SIG-M5 treated with dmso at 0.1 percent for 504 hours (cell line): ENCODE measurements at regions not wholly inside any gene's neighbourhood (a gene's known extent, or its start where the extent isn't known, plus 50 kb on each side); places are given as distances from the start of the nearest gene placed in this dataset.

Experiments used
- DNase-seq: peaks from one replicate; lab custom pipeline; 2025; ENCODE audit not compliant: unreplicated experiment; lab: John Stamatoyannopoulos, UW

DNA sequence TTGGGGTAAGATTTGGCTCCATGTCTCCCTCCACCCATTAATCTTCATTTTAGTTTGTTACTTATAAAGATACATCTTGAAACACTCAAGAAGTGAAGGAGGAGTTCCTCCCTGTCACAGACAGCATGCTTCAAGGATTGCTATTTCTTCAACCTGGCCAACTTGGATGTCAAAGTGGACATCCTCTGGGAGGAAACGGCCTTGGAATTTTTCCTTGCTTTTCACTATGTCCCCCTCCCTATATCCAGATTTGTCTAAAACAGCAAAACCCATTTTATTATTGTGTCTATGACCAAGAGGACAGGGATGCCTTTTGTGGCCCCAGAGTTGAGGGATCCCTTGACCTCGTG, 242.9 kb downstream of the LPIN1 start:
- no peak for DNase-seq

DNA sequence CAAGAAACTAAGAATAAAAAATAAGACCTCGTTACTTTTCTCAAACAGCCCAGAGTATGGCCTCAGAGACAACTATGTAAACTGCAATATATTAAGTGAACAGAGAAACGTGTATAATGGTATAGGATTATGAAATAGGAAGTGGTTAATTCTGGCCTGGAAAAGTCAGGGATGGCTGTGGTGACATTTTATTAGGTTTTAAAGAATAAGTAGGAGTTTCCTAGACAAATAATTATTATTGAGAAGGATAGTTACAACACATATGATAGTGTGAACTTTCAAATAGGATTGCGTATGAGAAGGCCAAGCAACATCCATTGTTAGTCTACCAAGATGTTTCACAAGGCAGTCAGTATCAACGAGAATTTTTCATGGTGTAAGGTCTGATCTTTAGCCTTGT, 244.1 kb downstream of the LPIN1 start:
- DNase-seq, result no peak

DNA sequence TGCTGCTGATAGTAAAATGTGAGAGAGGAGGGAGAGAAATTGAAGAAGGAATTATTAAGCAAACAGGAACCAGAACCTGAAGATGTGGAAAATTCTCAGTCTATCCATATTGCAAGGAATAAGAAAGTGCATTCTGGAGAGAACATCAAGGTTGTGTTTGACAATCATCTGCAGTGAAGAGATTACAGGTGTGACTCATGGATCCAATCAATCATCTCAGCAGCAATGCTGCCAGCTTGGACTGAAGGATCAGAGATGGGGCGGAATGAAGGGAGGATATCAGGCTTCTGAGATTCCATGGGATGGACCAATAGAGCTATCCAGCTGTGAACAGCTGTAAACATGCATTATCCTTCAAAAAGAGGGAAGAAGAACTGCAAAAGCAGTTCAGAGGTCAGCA, 247.3 kb downstream of the LPIN1 start:
- DNase-seq, result no peak

DNA sequence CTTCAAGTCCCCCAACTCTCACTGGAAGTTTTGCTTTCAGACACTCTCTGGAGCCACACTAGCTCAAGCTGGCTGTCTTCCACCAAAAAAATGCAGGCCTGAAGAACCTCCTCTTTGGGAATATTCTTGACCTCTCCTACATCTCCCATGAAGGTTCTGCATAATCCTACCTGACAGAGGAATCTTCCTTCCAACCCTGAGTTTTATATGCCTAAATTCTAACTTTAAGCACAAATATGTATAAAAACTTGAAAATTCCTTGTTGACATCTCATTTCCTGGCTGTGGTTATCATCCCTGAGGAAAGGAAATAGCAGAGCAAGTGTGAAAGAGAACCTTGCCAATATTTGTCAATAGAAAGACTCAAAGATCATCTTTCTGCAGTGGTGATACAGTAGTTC, 249.0 kb downstream of the LPIN1 start:
- DNase-seq, result no peak

DNA sequence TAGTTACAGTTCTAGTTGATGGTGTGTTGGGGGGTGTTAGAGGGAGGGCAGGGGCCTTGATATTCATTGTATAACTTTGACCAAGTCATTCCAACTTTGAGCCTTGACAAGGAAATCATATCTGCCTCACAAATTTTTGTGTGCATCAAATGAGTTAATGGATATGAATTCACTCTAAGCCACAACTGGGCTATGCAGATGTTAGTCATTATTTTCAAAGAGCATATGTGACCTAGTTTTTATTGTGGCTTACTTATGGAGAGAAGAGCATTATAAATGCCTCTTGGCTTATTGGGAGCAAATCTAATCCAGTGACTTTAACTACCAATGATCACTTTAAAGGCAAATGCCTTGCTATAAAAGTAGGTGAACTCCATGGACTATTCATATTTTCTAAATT, 250.2 kb downstream of the LPIN1 start:
- no peak for DNase-seq

DNA sequence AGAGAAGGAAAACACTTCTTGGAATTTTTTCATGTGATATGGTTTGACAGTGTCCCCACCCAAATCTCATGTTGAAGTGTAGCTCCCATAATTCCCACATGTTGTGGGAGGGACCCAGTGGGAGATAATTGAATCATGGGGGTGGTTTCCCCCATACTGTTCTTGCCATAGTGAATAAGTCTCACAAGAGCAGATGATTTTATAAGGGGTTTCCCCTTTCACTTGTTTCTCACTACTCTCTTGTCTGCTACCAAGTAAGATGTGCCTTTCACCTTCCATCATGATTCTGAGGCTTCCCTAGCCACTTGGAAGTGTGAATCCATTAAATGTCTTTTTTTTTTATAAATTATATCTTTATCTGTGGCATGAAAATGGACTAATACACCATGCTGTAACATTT, 250.7 kb downstream of the LPIN1 start:
- DNase-seq, result no peak

DNA sequence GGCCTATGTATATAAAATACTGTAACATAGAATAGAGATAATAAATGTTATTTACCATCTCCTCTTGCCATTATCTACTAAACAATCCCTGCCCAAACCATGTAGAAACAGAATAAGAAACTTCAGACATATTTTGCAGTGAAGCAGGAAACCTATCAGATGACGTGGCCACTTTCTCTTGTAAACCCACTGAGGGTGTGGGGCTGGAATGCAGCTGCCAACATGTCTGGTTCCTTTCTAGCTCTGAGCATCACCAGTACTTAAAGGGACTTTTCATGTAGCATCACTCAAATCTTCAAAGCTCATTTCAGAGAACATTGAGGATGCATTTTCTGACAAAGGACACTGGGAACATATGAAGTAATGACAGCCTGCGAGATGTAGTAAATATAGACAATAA, 251.8 kb downstream of the LPIN1 start:
- DNase-seq, result no peak

DNA sequence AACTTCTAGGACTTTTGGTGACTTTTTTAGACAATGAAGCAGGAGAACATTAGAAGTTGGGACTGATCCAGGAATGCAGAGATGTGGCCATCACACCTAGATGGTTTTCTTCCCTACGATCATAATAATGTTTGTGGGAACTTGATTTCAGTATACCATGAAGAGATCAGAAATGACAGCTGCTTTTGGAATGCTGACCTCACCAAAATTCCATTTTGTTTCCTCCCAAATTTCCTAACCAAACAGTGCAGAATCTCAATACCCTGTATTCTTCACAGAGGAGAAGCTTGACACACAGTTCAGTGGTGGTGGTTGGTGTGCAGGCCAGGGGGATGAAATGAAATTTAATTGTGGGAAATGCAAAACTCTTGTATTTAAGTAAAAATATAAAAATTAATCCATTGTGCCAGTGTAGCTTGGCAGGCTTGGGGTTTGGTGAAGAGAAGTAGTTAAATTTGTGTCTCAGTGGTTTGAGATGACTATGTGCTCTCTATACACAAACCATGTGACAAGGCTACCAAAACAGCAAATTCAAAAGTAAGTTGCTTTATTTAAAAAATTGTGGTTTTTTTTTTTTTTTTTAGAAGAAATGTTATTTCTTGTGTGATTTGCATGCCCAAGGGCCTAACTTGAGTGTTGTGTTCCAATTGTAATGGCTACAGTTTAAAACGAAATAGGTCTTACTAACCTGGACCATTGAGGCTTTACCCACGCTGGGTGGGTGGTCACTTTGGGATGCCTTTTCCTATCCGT, 252.4 kb downstream of the LPIN1 start:
- no peak for DNase-seq

DNA sequence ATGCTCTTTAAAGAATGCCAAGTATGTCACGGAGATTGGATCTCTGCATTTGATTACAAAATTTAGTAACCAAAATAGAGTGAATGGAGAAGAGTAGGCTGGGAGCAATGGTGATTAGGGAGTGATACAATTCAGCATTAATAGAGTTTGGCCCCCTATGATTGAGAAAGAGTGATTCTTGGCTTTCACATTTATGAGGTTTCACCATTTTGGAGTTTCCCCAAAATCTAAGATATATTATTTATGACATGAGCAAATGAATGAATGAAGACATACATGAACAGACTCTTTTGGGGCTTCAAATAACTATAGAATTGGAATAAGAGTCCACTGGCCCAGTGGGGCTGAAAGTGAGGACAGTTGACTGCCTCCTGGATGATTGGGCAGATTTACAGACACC, 255.2 kb downstream of the LPIN1 start:
- DNase-seq, result no peak

DNA sequence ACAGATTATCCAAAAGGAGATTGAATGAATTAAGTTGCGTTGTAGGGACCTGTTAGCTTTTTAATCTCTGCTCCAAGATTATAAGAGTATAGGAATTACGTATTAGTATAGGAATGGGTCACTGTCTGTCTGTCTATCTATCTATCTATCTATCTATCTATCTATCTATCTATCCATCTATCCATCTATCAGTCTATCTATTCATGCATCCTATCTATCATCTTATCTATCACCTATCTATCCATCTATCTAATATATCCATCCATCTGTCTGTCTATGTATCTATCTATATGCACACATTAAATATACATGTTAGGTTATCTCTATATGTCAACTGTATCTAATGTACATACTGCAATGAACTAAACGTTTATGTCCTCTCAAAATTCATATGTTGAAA, 255.8 kb downstream of the LPIN1 start:
- no peak for DNase-seq

DNA sequence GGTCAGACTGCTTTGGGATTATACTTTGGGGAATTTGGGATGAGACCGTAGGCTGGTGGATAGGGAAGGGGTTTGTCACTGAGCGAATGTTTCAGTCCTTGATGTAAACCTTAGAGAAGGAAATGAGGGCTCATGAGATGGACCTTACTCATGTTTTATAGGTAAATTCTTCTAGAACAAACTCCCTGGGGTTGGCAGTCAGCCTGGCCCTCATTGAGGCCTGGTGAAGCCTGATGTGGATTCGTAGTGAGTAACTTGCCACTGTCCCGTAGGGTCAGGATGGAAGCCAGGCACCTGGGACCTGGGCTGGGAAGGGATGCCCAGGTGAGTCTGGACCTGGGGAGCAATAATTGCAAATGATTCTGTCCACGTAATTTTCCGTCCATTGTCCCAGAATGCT, 258.3 kb downstream of the LPIN1 start:
- no peak for DNase-seq

DNA sequence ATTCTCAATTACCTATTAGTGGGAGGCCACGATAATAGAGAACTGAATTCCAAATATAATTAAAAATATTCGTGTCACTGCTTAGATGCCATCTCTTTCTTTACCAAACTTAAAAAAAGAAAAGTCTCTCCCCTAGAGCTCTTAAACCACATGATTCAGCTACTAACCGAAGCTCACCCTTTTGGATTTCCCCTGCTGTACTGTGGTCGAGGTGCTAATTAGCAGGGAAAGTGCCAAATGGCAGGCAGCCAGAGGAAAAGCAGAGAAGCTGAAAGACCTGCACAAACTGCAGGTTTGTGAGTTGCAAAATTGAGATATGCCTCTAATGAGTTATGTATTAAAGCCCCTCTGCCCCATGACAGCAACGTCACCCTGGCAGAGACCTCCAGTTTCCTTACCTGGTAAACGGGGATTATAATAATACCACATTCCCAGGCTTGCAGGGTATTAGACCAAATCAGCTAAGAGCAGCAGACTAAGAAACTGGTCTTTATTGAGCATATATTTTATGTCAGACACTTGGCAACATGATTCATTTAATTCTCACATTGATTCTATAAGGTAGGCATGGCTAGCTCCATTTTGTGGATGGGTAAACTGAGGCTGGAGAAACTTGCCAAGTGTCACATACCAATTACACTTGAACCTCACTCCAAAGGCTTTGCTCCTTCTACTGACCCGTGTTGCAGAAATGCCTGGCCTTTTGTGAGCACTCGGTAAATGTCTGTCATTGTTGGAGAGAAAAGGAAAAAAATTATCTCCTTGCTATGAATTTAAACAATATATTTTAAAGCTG, 259.7 kb downstream of the LPIN1 start:
- no peak for DNase-seq

DNA sequence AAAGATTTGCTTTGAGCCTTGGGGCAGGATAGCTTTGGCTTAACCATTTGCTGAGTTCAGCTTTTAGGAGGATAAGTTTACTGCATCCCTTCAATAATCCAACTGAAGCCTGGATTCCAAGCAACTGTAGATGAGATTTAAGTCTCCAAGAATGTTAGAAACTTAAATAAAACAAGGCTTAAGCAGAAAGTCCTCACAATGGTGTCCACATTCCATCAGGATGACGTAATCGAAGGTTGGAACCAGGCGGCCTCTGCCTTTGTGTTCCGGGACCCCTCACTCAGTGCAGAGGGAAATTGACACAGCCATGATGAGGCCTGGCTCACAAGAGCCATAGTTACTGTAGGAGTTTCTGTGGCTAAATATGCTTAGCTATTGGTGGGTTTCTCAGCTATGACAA, 260.4 kb downstream of the LPIN1 start:
- DNase-seq, result no peak

DNA sequence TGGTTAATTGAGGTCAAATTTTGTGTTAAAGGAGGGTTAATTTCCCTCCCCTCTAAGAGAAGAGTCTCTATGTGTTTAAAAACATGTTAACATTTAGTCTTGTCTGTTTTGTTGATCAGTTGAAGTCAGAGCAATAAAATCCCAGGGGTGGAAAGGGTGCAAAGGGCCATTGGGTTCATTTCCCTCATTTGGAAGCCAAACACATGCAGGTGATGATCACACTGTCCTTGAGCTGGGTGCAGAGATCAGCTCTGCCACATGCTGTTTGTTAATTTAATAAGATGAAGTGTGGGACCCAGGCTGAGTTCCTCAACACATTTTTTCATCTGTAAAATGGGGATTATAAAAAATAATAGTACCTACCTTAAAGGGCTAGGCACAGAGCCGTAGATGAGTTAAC, 260.9 kb downstream of the LPIN1 start:
- no peak for DNase-seq

DNA sequence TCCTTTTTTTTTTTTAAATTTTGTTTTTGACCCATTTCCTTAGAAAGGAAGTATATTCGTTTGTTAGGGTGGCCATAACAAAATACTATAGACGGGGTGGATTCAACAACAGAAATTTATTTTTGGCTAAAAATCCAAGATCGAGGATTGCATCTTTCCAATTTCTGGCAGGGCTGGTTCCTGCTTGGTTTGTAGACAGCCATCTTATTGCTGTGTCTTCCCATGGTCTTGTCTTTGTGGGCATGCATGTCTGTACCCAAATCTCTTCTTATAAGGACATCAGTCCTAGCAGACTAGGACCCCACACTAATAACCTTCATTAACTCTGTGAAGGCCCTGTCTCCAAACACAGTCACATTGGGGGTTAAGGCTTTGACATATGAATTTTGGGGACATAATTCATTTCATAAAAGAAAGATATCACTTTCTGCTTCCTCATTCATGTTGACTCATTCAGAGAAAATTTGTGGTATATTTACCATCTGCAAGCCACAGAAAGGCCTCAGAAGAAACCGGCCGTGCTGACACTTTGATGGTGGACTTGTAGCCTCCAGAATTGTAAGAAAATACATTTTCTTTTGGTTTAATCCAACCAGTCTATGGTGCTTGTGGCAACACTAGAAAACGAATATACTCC, 262.1 kb downstream of the LPIN1 start:
- DNase-seq, result no peak

DNA sequence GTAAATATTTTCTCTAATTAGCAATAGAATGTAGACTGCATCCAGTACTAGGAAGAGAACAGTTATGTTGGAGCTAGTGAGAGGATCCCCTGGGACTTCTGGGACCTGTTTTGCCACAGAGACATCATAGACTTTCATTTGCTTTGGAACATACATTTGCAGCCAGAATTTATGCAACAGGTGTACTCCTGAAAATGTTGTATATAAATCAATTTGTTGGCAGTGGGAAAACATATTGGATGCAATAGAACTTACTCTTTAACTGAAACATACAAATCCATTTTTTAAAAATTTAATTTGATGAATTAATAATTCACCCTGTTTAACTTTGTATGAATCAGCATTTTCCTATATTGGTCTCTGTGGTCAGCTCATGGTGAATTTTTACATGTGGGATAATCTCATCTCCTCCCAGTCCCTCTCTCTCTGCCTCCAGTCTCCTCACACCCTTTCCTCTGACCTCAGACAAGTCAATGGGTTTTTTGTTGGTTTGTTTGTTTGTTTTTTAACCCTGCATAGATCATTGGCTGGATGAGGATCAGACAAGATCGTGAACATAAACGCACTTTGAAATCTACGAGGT, 263.0 kb downstream of the LPIN1 start:
- no peak for DNase-seq

DNA sequence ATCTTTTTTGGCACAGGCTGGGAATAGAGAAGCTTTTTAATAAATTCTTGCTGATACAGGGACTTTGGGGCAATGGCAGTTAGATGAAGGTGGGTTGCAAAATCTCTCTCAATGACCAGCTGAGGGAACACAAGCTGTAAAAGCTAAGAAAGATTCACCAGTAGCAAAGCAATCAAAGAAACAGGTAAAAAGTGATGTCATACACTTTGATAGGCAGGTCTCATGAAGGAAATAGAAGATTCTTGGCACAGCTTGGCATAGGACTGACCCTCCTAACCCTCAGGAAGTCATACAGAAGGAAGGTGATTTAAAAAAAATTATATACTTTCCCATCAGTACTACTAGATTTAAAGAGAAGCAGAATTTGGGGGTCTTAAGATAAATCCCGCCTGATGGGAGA, 263.6 kb downstream of the LPIN1 start:
- DNase-seq, result no peak

DNA sequence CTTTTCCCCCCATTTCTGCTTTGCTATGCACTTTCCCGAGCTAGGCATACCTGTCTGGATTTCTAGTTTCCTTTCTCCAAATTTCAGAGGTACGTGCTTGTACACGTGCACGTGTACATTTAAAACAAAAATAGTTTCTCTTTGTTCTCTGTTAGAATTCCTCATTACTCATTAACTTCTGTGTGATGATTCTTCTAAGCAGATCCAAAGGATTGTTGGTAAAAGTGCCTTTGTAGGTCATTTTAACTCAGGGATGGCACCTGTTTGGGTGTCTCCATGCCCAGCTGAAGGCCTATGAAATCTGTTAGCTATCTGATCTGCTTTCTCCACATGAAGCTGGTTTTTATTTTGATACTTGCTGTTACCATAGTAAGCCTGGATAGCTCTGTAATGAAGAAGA, 264.3 kb downstream of the LPIN1 start:
- DNase-seq, result no peak

DNA sequence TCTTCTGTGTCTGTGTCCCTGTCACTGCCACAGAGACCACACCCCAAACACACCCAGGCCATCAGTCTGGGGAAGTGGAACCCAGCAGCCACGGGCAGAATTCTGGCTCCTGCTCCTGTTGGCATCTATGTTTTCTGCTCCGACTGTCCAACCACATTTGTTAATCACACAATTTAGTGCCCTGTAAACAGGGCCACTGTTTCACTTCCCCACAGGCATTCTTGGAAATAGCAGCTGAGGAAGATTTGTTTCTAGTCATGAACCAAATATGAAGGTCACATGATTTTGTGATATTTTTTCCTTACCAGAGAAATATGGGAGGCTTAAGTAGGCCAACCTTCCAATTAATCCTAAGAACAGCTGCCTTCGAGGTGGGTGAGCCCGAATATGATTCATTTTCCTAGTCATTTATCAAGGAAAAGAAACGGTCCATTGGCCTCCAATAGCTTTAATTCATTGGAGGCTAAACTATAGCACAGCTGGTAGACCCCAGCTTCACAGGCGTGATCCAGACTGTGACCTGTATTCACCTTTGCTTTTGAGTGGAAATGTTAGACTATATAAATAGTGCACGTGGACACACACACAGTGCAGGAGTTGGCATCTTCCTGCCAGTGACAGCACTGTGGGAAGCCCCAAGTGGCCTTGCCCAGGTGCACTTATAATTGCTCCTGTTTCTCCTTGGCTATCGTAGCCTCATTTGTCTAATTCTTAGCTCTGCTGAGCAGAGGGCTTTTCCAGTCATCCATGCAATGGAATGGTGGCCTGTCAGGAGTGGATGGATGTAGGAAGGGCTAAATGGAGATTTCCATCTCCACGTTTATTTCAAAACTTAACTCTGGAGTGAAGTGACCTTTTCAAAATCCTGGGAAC, 267.9 kb downstream of the LPIN1 start:
- peak; percentile 52 for DNase-seq

DNA sequence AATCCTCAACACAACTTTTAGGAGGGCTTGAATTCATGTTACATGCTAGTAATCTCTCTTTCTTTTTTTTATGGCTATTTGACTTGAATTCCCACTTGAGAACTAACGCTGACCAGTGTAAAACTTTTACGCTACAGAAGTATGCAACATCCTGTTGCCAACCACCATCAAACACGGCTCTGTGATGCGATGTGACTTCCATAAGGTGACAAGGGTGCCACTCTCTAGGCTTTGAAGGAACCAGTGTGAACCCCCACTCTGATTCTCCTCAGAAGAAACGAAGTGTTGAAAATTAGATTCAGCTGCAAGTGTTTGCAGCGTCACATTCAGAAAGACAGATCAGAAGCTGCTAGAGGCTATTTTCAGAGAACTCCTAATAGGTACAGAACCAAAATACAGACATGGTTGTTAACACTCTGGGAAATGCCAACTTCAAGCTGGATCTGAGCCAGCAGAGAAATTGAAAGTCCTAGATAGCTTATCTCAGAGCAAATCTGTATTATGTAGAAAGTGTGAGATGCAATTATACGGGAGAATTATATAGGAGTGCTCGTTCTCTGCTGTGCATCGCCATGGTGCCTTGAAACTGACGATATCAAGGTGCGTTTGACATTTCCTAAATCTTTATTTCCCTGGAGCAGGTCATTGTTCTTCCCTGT, 271.2 kb downstream of the LPIN1 start:
- DNase-seq, result no peak
